ENCODE measurements at regions not wholly inside any gene's neighbourhood (a gene's known extent, or its start where the extent isn't known, plus 50 kb on each side); places are given as distances from the start of the nearest gene placed in this dataset.

GRCh38 chr11:37755521-37755920 lies 1157.5 kb upstream of the RAG2 start:
- no peak for TF ChIP-seq EGR1 (IDR thresholded peaks at IDR 0.05; ENCODE audit: low read depth)
- no peak for TF ChIP-seq TCF7L2 (IDR thresholded peaks at IDR 0.05; ENCODE audit: borderline replicate concordance, extremely low read depth, insufficient read depth, insufficient read length)
- no peak for TF ChIP-seq POLR2A (IDR thresholded peaks at IDR 0.05; ENCODE audit: borderline replicate concordance, extremely low read depth, insufficient read depth, insufficient read length)
- no peak for TF ChIP-seq YY1 (IDR thresholded peaks at IDR 0.05; ENCODE audit: extremely low read depth, insufficient replicate concordance, low read depth, low read length)
- TF ChIP-seq SRF (IDR thresholded peaks at IDR 0.05; ENCODE audit: low read depth), result no peak
- TF ChIP-seq, protein P1, sequence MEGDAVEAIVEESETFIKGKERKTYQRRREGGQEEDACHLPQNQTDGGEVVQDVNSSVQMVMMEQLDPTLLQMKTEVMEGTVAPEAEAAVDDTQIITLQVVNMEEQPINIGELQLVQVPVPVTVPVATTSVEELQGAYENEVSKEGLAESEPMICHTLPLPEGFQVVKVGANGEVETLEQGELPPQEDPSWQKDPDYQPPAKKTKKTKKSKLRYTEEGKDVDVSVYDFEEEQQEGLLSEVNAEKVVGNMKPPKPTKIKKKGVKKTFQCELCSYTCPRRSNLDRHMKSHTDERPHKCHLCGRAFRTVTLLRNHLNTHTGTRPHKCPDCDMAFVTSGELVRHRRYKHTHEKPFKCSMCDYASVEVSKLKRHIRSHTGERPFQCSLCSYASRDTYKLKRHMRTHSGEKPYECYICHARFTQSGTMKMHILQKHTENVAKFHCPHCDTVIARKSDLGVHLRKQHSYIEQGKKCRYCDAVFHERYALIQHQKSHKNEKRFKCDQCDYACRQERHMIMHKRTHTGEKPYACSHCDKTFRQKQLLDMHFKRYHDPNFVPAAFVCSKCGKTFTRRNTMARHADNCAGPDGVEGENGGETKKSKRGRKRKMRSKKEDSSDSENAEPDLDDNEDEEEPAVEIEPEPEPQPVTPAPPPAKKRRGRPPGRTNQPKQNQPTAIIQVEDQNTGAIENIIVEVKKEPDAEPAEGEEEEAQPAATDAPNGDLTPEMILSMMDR (IDR thresholded peaks at IDR 0.05 in 2 of 3, conservative IDR thresholded peaks at IDR 0.05 in 1 of 3; ENCODE audit: borderline replicate concordance in 1 of 3, insufficient read depth in 1 of 3, low read depth in 2 of 3, low read length in 2 of 3), result no peak
